GM23338 (cell line): ENCODE measurements at regions not wholly inside any gene's neighbourhood (a gene's known extent, or its start where the extent isn't known, plus 50 kb on each side); places are given as distances from the start of the nearest gene placed in this dataset.
A peak's percentile ranks its signal among the peaks of the same experiment; 100 is the strongest.

Source experiments
- ATAC-seq: fragments of 200-7000 bp; cut with Tn5 transposase; 3 replicates; pipeline ENCODE4 v1.9.1; 2020
- DNase-seq: peaks from one replicate; pipeline ENCODE4 v3.0.0-alpha.2; 2015; ENCODE audit warnings: low spot score
- H2AFZ ChIP-seq: fragments of 200-600 bp; sonication (generic); 2 replicates; pipeline ENCODE4 v1.8.0; 2016; ENCODE audit warnings: antibody characterized with exemption, mild to moderate bottlenecking, moderate library complexity
- H3F3A ChIP-seq: fragments of 200-600 bp; sonication (generic); replicated peaks from 2 replicates; pipeline ENCODE4 v1.8.0; 2017; ENCODE audit warnings: antibody characterized with exemption, mixed run types, low read depth
- H3K27ac ChIP-seq: fragments of 200-600 bp; sonication (generic); 2 replicates; pipeline ENCODE4 v1.6.1; 2016; ENCODE audit warnings: low read depth
- H3K27me3 ChIP-seq: fragments of 200-600 bp; sonication (generic); 2 replicates; pipeline ENCODE4 v1.8.0; 2016; ENCODE audit warnings: mild to moderate bottlenecking, mixed run types, moderate library complexity; ENCODE audit not compliant: insufficient read depth
- H3K36me3 ChIP-seq: fragments of 200-600 bp; sonication (generic); 2 replicates; pipeline ENCODE4 v1.8.0; 2016; ENCODE audit warnings: mild to moderate bottlenecking; ENCODE audit not compliant: insufficient read depth
- H3K4me1 ChIP-seq: fragments of 200-600 bp; sonication (generic); 2 replicates; pipeline ENCODE4 v1.8.0; 2016; ENCODE audit warnings: mild to moderate bottlenecking, moderate library complexity; ENCODE audit not compliant: insufficient read depth
- H3K4me2 ChIP-seq: fragments of 200-600 bp; sonication (generic); 2 replicates; pipeline ENCODE4 v1.7.1; 2017; ENCODE audit warnings: mixed run types
- H3K4me3 ChIP-seq: fragments of 200-600 bp; sonication (generic); 2 replicates; pipeline ENCODE4 v1.6.1; 2016; ENCODE audit warnings: mixed run types
- H3K79me2 ChIP-seq: fragments of 200-600 bp; sonication (generic); replicated peaks from 2 replicates; pipeline ENCODE4 v1.8.0; 2017; ENCODE audit warnings: mild to moderate bottlenecking; ENCODE audit not compliant: insufficient read depth
- H3K9me2 ChIP-seq: fragments of 200-600 bp; sonication (generic); 2 replicates; pipeline ENCODE4 v1.8.0; 2017; ENCODE audit not compliant: insufficient read depth
- H4K20me1 ChIP-seq: fragments of 200-600 bp; sonication (generic); replicated peaks from 2 replicates; pipeline ENCODE4 v1.8.0; 2017; ENCODE audit warnings: mild to moderate bottlenecking; ENCODE audit not compliant: insufficient read depth
- H3K27ac Mint-ChIP-seq: 2 replicates; pipeline ENCODE4 v1.8.0; 2020; ENCODE audit warnings: inconsistent platforms, mild to moderate bottlenecking, moderate library complexity, mixed read lengths
- H3K27me3 Mint-ChIP-seq: 3 replicates; pipeline ENCODE4 v1.8.0; 2022; ENCODE audit warnings: low read depth, mild to moderate bottlenecking, moderate library complexity, mixed read lengths, inconsistent platforms; ENCODE audit not compliant: insufficient read depth, poor library complexity
- H3K36me3 Mint-ChIP-seq: 3 replicates; pipeline ENCODE4 v1.8.0; 2021; ENCODE audit warnings: low read depth, mild to moderate bottlenecking, inconsistent platforms, moderate library complexity, mixed read lengths
- H3K4me1 Mint-ChIP-seq: 3 replicates; pipeline ENCODE4 v1.8.0; 2020; ENCODE audit warnings: mild to moderate bottlenecking, inconsistent platforms, mixed read lengths
- H3K4me3 Mint-ChIP-seq: 3 replicates; pipeline ENCODE4 v1.8.0; 2021; ENCODE audit warnings: moderate library complexity, mild to moderate bottlenecking, inconsistent platforms, mixed read lengths
- H3K9me3 Mint-ChIP-seq: 3 replicates; pipeline ENCODE4 v1.8.0; 2020; ENCODE audit warnings: moderate library complexity, mild to moderate bottlenecking, inconsistent platforms, mixed read lengths
- EZH2phosphoT487 ChIP-seq: fragments of 200-600 bp; sonication (generic); IDR thresholded peaks from one replicate; pipeline ENCODE4 v1.8.1; 2018; ENCODE audit warnings: antibody characterized with exemption; ENCODE audit not compliant: unreplicated experiment
- JUNB ChIP-seq: IDR thresholded peaks from one replicate; pipeline ENCODE4 v1.6.1; 2016; ENCODE audit warnings: antibody characterized with exemption; ENCODE audit not compliant: unreplicated experiment
- POLR2AphosphoS5 ChIP-seq: IDR thresholded peaks from 2 replicates; pipeline ENCODE4 v1.6.1; 2016; ENCODE audit warnings: antibody characterized with exemption, low read depth
- STAT1 ChIP-seq: IDR thresholded peaks from one replicate; pipeline ENCODE4 v1.6.1; 2016; ENCODE audit warnings: antibody characterized with exemption; ENCODE audit not compliant: unreplicated experiment
- ZNF114 ChIP-seq: fragments of 250-450 bp; sonication (Bioruptor Pico); IDR thresholded peaks from 2 replicates; pipeline ENCODE4 v1.5.0; 2020; ENCODE audit warnings: mild to moderate bottlenecking, moderate library complexity
- ZNF462 ChIP-seq: fragments of 250-450 bp; sonication (Bioruptor Pico); IDR thresholded peaks from 2 replicates; pipeline ENCODE4 v1.5.0; 2020; ENCODE audit warnings: mild to moderate bottlenecking, moderate library complexity
- TF ChIP-seq, protein P1 (sequence below): IDR thresholded peaks from 2 replicates; pipeline ENCODE4 v1.6.1; 2016; ENCODE audit warnings: antibody characterized with exemption

DNA sequence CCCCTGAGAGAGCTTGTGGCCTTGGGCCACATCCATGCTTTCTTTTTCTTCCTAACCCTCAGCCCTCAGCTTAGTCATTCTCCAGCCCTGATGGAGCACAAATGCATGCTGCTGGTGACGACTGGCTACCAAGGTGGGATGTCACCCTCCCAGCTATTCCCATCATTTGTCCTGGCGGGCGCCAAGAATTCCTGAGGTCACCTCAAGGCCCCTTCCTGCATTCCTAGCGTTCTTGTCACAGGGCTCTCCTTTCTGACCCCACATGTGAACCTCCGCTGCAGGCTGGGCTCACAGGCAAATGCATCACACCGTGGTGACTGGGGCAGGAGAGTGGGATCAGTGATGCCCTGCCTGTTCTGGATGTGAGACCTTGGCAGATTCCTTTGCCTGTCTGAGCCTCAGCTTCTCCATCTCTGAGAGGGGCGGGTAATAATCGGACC is 53.4 kb upstream of the IFFO2 start:
- no peaks in the 10 kb centered on the region for H3K36me3 ChIP-seq
- Mint-ChIP-seq H3K27me3 (peaks cover 15% of the 10 kb centered on the region), H3K27ac (peak overlapping the region; percentile 25; the same call in 1 of the 2 replicates), H3K9me3 (no peaks in the 10 kb centered on the region), H3K4me1 (peaks cover 37% of the 10 kb centered on the region), H3K36me3 (no peaks in the 10 kb centered on the region), H3K4me3 (no peak overlapping the region)
- H3K4me3 ChIP-seq, result no peak overlapping the region
- H3K27me3 ChIP-seq, result no peaks in the 10 kb centered on the region
- peaks cover 18% of the 10 kb centered on the region for H3K4me1 ChIP-seq
- no peaks in the 10 kb centered on the region for H4K20me1 ChIP-seq
- H3K79me2 ChIP-seq, result no peaks in the 10 kb centered on the region
- H3K9me2 ChIP-seq, result no peaks in the 10 kb centered on the region
- no peaks in the 10 kb centered on the region for H3F3A ChIP-seq
- TF ChIP-seq ZNF462 (CRISPR knock-in tag) (no peak), STAT1 (no peak), JUNB (no peak), POLR2AphosphoS5 (no peak), EZH2phosphoT487 (no peak)
- no peak overlapping the region for H3K4me2 ChIP-seq
- H2AFZ ChIP-seq, result no peak overlapping the region
- H3K27ac ChIP-seq, result no peak overlapping the region
- ATAC-seq (peak; percentile 9), DNase-seq (peak; percentile 57)

DNA sequence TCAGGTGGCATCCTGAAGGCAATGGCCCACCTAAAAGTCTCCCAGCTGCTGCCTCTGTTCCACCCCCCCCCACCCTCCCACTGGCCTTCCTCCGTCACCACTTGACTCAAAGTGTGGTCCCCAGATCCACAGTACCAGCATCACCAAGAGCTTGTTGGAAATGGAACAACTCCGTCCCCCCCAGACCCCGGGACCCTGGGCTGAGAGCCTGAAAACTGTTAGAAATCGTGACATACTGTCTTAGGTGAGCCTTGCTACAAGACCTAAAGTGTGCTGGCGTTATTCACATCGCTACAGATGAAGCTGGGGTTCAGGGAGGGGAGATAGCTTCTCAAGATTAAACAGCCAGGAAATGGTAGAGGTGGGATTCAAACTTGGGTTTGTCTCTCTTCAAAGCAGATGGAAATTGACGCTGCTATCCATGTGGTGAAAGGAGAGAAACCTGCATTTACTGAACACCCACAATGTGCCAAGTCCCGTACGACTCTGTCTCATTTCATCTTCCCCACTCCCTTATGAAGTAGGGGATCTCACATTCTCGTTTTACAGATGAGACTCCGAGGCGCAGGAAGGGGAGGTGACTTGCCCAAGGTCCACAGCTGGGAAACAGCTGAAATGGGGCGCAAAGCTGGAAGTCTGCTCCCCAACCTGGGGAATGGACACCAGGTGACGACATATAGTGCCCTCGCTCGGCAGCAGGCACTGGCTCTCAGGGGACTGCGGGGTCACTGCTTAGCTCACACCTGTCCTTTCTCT is 52.8 kb upstream of the IFFO2 start:
- H3K9me3 Mint-ChIP-seq, result no peaks in the 10 kb centered on the region
- no peak overlapping the region for H3K4me3 Mint-ChIP-seq
- no peaks in the 10 kb centered on the region for H3F3A ChIP-seq
- H3K27me3 Mint-ChIP-seq, result peaks cover 15% of the 10 kb centered on the region
- H3K4me1 ChIP-seq, result peaks cover 18% of the 10 kb centered on the region
- TF ChIP-seq JUNB (no peak), ZNF114 (CRISPR knock-in tag) (no peak)
- TF ChIP-seq, protein P1, sequence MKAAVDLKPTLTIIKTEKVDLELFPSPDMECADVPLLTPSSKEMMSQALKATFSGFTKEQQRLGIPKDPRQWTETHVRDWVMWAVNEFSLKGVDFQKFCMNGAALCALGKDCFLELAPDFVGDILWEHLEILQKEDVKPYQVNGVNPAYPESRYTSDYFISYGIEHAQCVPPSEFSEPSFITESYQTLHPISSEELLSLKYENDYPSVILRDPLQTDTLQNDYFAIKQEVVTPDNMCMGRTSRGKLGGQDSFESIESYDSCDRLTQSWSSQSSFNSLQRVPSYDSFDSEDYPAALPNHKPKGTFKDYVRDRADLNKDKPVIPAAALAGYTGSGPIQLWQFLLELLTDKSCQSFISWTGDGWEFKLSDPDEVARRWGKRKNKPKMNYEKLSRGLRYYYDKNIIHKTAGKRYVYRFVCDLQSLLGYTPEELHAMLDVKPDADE, result no peak
- H4K20me1 ChIP-seq, result no peaks in the 10 kb centered on the region
- no peaks in the 10 kb centered on the region for H3K9me2 ChIP-seq
- H3K4me2 ChIP-seq, result no peak overlapping the region
- peak overlapping the region; percentile 69; the same call in 1 of the 2 replicates for H2AFZ ChIP-seq
- H3K27ac Mint-ChIP-seq, result no peak overlapping the region; the same call in 1 of the 2 replicates
- H3K27me3 ChIP-seq, result no peaks in the 10 kb centered on the region
- no peak for DNase-seq
- H3K27ac ChIP-seq, result no peak overlapping the region
- no peaks in the 10 kb centered on the region for H3K79me2 ChIP-seq
- H3K36me3 Mint-ChIP-seq, result no peaks in the 10 kb centered on the region
- no peak for ATAC-seq
- H3K36me3 ChIP-seq, result no peaks in the 10 kb centered on the region
- H3K4me3 ChIP-seq, result no peak overlapping the region
- peaks cover 37% of the 10 kb centered on the region for H3K4me1 Mint-ChIP-seq
